Body of pancreas (tissue), 4 donors: ENCODE measurements at regions not wholly inside any gene's neighbourhood (a gene's known extent, or its start where the extent isn't known, plus 50 kb on each side); places are given as distances from the start of the nearest gene placed in this dataset.

Source experiments
- POLR2A ChIP-seq, 3 donors: fragments of 450-650 bp; IDR thresholded peaks; one replicate each; pipeline ENCODE4 v1.6.1; 2016; ENCODE audit warnings: antibody characterized with exemption in 3 of 3, mild to moderate bottlenecking in 2 of 3
- TF ChIP-seq, protein P1 (sequence below), 7 experiments: fragments of 450-650 bp in 4 of 7; fragments of 200-600 bp in 3 of 7; sonication (generic) in 3 of 7; IDR thresholded peaks; one replicate each; pipeline ENCODE4 v1.5.1; 2016 to 2019; ENCODE audit warnings: antibody characterized with exemption in 7 of 7

DNA sequence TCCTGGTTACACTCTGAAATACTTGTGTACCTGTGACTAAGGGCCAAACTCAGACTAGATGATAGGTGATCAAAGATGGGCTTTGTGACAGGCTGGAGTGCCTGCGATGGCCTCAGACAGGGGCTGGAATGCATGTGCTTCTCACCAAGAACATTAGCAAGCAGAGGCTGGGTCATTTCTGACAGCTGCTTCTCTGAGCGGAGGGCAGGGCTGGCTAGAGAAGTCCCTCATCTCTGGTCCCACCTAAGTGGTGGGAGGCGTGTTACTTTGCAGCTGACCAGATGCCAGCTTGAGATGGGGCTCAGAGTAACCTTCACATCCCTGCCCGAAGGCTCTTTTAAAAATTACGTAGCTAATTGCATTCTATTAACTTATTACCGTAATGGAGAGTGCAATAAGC is 106.8 kb upstream of the RTL1 start:
- TF ChIP-seq, protein P1, sequence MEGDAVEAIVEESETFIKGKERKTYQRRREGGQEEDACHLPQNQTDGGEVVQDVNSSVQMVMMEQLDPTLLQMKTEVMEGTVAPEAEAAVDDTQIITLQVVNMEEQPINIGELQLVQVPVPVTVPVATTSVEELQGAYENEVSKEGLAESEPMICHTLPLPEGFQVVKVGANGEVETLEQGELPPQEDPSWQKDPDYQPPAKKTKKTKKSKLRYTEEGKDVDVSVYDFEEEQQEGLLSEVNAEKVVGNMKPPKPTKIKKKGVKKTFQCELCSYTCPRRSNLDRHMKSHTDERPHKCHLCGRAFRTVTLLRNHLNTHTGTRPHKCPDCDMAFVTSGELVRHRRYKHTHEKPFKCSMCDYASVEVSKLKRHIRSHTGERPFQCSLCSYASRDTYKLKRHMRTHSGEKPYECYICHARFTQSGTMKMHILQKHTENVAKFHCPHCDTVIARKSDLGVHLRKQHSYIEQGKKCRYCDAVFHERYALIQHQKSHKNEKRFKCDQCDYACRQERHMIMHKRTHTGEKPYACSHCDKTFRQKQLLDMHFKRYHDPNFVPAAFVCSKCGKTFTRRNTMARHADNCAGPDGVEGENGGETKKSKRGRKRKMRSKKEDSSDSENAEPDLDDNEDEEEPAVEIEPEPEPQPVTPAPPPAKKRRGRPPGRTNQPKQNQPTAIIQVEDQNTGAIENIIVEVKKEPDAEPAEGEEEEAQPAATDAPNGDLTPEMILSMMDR (IDR thresholded peaks at IDR 0.05): no peak
- no peak for TF ChIP-seq POLR2A (IDR thresholded peaks at IDR 0.05)
